ENCODE measurements at regions not wholly inside any gene's neighbourhood (a gene's known extent, or its start where the extent isn't known, plus 50 kb on each side); places are given as distances from the start of the nearest gene placed in this dataset.
A peak's percentile ranks its signal among the peaks of the same experiment; 100 is the strongest.

DNA sequence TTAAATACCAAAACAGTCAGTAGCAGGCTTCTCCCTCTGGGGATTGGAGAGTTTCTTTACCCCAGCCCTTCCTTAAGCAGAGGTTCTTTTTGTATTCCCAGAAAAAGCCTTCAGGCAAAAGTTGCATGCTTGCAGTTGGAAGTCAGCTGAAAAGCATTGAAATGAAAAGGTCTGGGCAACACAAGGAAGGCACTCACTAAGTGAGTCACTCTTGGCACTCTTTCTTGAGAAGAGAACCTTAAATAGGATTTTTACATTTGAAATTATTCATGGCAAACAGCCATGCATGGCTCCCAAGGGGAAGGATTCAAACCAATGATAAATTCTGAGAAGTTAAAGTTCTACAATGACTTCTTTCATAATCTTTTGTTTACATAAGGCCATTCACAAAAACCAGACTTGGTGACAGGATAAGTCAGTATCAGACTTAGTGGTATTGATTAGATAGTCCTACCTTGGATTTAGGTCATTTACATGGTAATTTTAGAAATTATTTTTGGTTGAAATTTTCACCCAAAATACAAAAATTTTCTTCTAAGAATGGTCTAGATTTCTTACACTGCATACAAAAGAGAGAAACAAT lies 2068.9 kb downstream of the PCDH7 start:
- DNase-seq (ENCODE audit: low read depth) = peak; percentile 64

DNA sequence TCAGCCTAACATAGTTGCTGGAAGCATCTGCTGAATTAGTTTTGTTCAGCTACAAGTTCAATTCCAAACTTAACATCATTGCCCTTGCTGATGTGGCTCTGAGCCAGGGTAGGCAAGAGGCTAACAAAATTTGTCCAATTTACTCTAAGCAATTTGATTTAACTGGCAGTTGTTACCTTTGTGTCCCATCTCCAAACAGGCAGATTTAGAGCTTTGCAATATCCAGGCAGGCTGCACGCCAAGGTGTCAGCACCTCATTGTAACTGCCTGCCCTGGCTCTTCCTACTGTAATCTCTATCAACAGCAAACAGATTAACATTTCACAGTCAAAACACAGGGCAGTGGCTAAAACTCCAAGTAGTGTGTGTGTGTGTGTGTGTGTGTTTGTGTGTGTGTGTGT lies 2070.6 kb downstream of the PCDH7 start:
- no peak for DNase-seq (ENCODE audit: low read depth)

DNA sequence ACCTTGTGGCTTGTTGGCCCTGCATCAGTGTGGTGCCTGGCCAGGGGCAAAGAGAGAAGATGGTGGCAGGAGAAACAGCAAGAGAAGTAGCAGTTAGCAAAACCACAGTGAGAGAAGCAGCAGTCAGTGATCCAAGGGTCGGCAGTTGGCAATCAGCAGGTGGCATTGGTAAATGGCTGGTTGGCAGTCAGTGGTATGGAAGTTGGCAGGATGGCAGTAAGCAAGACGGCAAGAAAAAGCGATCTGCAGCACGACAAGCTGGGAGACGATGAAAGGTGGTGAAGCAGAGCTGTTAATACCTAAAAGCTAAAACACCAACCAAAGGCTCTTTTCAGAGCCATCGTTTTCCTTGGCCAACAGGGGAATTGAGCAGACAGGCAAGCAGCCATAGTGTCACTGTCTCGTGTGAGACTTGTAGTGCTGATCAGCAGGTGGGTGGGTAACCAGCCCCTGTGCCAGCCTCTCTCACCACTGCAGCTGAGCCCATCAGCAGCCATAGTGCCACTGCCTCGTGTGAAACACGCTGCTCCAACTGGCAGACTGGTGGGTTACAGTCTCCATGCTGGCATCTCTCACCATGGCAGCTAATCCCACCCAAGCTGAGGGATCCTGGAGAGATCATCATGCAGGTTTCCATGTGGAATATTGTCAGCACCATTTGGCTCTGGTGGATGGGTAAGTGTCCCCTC lies 2078.4 kb downstream of the PCDH7 start:
- no peak for DNase-seq (ENCODE audit: low read depth)

DNA sequence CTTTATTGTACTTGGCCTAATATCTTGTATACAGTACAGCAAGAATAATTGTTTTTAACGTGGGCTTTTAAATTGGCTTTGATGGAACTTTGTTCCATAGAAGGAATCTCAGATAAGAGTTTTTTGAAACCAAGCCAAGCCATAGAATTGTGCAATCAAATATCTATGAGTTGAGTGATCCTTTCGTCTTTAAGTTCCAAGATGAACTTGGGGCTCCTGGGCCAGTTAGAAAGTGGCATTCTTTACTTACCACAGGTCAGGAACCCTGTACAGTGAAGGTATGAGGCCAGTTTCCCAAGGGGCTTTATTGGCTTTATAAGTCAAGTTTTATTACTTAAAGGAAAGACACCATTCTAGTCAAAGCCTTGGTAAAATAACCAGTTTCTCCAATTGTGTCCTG lies 2104.2 kb downstream of the PCDH7 start:
- peak; percentile 31 for DNase-seq (ENCODE audit: low read depth)

DNA sequence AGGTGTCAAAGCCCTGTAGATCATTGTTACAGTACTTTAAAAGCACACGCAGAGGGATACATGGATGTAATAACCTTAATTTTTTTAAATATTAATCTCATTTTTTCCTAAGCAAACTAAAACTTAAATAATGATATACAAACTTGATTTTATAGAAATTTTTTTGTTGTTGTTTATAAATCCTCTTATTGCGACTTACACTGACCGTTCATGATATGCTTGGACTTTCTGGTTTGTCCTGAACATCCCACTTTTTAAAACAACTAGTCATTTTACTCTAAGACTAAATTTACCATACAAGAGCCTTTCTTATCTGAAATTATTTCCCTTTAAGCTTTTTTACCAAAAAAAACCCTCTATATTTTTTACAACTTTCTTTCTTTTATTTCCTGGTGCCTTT lies 2106.0 kb downstream of the PCDH7 start:
- DNase-seq (ENCODE audit: low read depth) = no peak

DNA sequence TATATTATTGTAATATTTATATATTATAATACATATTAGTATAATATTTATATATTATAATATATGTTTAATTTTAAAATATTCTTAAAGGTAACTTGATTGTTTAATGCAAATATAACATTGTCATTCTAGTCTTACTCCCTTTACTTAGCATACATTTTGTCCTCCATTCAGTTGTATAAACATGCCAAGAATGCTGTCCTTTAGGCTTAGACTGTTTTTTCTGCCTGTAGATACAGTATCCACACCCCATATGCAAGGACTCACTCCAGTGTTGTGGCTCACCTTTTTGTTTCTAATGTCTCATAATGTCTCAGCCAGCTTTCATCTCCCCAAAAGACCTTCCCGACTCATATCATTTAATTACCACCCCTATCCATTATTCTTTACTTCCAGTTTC lies 2110.0 kb downstream of the PCDH7 start:
- DNase-seq (ENCODE audit: low read depth) = no peak

DNA sequence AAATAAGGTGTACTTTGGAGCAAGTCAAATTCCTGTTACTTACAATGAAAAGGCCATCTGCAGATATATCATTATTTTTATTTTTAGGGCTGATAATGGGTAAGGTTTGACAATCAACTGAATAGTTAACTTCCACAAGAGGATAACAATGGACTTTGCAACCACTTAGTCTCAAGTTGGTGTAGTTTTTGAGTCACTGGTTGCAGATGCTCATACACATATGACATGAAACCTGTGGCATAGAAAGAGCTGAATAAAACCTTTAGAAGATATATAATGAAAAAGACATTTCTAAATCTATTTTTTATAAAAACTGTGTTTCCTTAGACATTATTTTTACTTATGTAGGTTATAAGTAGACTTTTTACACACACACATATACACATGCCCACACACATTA lies 2110.9 kb downstream of the PCDH7 start:
- no peak for DNase-seq (ENCODE audit: low read depth)

DNA sequence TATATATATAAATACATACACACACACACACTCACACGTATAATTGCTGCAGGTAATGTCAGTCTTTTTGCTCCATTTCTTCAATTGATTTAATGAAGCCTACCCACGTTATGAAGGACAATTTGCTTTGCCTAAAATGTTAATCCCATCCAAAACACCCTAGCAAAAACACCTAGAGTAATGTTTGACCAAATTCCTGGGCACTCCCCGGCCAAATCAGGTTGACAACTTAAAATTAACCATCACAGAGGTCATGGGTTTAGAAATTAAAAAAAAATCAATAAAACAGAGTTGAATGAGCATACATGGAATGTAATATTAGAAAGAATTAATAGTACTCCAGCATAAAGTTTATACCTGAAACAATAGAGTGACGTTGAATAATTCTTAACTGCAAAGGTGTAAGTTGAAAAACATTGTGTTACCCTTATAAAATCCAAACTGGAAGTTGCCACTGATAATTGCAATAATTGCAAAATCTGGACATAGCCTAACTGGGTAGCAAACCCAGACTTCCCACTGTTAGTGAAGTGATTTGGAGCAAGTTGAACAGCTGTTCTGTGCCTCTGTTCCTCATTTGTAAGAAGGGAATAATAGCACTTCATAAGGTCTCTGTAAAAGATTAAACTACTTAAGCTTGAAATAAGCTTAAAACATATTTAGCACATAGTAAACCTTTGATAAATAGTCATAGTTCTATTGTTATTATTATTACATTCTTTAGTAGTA lies 2120.5 kb downstream of the PCDH7 start:
- DNase-seq (ENCODE audit: low read depth) = no peak

DNA sequence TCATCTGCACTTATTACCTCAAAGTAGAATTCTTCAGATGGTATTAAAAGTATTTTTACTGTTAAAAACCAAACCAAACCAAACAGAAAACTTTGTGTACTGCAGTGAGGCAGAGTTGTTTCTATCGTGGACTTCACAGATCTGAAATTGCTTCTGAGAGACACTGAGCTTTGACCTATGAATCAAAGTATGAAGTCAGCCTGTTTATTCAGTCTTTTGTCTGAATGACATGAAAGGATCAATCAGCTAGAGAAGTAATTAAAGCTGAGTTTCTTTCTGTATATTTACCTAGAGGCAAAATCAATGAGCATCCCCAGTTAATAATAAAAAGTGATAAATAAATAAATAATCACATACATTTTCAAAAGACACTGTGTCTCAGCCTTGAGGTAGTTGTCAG lies 2121.0 kb downstream of the PCDH7 start:
- DNase-seq (ENCODE audit: low read depth) = no peak

DNA sequence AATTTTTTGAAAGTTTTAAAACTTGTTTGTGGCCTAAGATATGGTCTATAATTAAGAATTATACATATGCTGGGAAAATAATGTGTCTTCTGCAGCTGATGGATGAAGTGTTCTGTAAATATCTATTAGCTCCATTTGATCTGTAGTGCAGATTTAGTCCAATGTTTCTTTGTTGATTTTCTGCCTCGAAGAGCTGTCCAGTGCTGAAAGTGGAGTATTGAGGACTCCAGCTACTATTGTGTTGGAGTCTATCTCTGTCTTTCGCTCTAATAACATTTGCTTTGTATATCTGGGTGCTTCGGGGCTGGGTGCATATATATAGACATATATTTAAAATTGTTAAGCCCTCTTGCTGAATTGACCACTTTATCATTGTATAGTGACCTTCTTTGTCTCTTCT lies 2127.3 kb downstream of the PCDH7 start:
- DNase-seq (ENCODE audit: low read depth) = no peak

DNA sequence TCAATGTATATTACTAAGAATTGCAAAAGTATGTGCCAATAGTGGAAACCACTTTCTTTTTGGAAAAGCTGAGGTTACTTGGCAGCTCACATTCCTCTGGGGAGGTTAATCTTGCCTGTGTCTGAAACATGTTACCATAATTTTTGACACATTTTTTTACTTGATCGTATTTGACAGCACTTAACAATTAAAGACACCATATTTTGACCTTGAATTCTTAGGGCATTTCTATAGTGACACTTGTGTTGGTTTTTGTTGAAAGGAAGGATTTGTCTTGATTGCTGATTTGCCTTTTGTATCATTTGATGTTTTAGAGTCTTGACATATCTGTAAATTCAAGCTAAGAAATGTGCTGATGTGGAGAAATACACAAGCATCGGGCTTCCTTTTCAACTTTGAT lies 2135.5 kb downstream of the PCDH7 start:
- DNase-seq (ENCODE audit: low read depth) = no peak

DNA sequence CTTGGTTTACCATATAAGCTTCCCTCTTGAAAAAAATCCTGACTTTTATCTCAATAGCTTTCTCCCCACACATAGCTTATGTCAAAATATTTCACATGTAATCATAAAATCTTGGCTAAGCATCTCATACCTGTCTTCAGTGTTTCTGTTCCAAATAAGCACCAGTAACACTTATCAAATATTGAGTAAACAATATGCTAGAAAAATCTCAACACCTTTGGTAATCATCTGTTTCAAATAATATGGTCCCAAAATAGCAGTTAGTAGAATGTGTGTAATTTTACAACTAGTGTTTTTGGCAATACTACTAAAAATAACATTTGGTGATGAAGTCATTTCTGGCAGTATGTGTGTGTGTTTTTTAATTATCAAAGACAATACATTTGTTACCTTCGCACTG lies 2138.2 kb downstream of the PCDH7 start:
- no peak for DNase-seq (ENCODE audit: low read depth)

DNA sequence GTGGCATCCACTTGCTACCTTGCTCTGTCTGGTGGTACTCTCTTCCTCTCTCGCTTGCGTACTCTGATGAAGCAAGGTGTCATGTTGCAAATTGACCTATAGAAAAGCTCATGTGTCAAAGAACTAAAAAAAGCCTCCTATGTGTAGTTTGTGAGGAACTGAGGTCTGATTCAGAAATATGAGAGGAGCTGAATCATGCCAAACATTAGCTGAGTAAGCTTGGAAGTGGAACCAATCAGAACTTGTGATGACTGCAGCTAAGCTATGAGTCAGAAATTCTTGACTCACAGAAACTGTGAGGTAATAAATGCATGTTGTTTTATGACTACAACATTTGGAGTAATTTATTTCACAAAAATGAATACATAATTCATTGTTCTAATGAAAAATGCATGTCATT lies 2138.8 kb downstream of the PCDH7 start:
- DNase-seq (ENCODE audit: low read depth) = peak; percentile 93

DNA sequence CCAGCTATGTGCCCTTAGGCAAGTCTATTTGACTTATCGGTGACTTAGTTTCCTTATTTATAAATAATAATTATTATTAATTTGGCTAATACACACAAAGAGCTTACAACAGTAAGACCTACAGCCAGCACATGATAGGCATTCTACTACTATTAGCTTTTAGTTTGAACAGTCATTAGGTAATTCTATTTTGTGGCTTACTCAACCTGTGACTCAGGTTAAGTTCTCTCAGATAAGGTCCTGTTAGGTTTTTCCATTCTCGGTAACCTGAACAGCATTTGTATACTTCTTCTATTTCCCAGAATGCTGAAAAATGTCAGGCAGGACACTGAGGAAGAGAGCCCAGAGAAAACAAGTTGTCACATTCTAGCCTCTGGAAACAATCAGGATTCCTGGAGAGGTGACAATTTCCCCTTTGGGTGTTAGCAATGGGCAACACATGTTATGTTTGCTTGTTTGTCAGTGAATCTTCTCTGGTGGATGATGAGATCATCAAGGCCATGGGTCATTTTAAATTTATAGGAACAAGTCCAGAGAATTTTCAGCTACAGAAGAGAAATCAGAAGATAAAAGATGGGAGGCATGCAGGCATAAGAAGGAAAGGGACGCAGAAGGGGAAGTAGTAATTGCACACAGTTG lies 2144.7 kb downstream of the PCDH7 start:
- no peak for DNase-seq (ENCODE audit: low read depth)

DNA sequence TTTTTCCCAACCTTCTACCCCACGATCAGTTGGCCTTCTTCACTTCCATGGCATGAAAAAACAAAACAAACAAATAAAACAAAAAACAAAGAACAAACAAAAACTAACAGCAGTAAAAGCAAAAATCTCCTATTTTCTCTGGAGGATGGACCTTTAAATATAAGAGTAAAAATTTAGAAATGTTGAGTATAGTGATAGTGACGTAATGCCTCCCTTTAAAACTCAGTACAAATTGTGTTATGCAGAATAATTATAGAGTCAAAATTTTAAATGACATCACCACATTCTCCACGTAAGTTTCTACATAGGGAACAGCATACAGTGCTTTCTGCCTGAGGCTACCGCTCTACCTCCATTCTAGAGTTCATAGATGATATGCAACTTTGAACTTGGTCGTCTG lies 2156.4 kb downstream of the PCDH7 start:
- DNase-seq (ENCODE audit: low read depth) = no peak

DNA sequence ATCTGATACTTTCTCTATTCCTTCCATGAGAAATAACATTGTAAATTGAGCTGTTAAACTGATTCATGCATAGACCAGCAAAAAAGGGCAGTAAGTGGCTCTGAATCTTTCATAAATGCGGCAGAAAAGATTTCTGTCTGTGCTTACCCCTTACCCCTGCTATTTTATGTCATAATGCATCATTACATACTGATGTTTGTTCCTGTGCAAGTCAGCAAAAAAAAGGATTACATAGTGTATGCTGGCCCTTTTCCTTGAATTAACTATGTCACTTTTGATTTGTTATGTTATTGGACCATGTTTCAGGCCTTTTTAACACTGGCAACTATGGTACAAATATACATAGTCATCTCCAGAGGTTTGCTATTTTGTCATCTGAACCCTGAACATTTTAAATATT lies 2159.7 kb downstream of the PCDH7 start:
- no peak for DNase-seq (ENCODE audit: low read depth)

DNA sequence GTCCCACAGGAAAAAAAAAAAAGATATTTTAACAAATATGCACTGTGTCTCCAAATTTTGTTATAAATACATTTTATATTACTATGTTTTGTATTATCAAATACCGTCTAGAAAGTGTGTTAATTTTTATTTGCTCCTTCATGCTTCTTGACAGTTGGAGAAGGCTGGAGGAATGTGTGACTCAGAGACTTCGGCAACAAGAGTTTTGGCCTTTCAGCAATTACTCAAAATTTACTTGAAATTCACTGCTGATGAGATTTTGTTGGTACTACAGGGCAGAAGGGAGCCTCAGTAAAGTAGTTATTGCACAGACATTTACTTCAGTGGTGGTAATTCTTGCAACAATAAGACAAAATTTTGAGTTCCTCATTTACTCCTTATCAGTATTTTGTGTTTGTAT lies 2164.0 kb downstream of the PCDH7 start:
- peak; percentile 40 for DNase-seq (ENCODE audit: low read depth)

DNA sequence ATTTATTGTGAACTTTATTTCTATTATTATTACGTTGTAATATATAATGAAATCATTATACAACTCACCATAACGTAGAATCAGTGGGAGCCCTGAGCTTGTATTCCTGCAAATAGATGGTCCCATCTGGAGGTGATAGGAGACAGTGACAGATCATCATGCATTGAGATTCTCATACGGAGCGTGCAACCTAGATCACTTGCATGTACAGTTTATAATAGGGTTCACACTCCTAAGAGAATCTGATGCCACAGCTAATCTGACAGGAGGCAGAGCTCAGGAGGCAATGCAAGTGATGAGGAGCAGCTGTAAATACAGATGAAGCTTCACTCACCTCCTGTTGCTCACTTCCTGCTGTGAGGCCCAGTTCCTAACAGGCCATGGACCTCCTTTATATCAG lies 2170.2 kb downstream of the PCDH7 start:
- DNase-seq (ENCODE audit: low read depth) = no peak

DNA sequence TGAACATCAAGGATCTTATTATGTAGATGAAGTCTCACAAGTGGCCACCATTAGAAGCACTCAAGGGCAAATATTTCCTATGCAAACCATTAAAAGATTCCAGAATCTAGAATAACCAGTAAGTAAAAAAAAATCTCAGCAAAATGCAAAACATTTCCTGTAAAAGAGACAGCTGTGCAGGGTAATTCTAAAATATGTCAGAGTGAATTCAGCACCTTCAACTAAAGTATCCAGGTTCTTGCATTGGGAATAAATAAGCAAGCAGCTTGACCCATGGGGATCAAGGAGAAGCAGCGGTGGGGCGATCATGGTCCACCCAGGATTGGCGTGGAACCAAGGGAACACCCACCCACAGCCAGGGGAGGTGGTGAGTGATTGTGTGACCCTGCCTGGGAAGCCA lies 2188.9 kb downstream of the PCDH7 start:
- no peak for DNase-seq (ENCODE audit: low read depth)

DNA sequence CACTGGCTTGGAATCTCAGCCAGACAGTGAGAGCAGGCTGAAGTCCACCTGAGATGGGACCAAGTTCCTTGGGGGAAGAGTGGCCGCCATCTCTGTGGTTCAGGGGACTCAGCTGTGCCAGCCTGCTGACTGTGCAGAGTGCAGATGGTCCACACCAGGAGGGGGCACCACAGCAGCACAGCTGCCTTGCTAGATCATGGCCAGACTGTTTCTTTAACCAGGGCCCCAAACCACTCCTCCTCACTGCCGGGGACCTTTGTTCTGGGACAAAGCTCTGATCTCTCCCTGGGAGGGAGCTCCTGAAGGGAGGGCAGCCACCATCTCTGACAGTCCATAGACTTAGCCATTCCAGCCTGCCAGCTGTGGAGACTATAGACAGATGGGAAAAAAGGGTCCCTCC lies 2189.6 kb downstream of the PCDH7 start:
- DNase-seq (ENCODE audit: low read depth) = no peak

DNA sequence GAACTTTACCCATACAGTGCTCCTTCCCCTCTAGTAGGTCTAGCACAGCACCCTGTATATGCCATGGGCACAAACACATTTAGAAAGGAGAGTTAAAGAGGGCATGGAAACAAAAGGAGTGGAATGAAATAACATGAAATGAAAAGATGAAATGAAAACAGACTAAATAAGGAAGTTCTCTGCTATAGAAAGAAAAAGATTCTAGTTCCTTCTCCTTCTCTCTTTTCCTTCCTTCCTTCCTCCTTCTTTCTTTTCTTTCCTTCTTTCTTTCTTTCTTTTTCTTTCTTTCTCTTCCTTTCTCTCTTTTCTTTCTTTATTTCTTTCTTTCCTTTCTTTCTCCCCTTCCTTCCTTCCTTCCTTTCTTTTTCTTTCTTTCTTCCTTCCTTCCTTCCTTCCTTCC lies 2197.4 kb downstream of the PCDH7 start:
- no peak for DNase-seq (ENCODE audit: low read depth)
